Calu3 (cell line): ENCODE measurements at regions not wholly inside any gene's neighbourhood (a gene's known extent, or its start where the extent isn't known, plus 50 kb on each side); places are given as distances from the start of the nearest gene placed in this dataset.

Experiments used
- BruUV-seq: library from RNA; stranded (reverse); fragments of 400-500 nt; replicated peaks from 2 replicates; lab custom pipeline; 2021; lab: Mats Ljungman, UMichigan
- CTCF ChIA-PET: fragments of 300-600 bp; sonication (Branson Sonifier 250); formaldehyde crosslinking; loops from one replicate; lab custom pipeline; 2022; ENCODE audit warnings: antibody characterized with exemption; lab: Charles Lee
- DNase-seq: peaks from one replicate; pipeline ENCODE4 v3.0.0; 2022
- H3K27ac Mint-ChIP-seq: one replicate; pipeline ENCODE4 v1.8.0; 2022; ENCODE audit warnings: mixed read lengths; ENCODE audit not compliant: unreplicated experiment
- H3K27me3 Mint-ChIP-seq: one replicate; pipeline ENCODE4 v1.8.0; 2022; ENCODE audit warnings: mixed read lengths; ENCODE audit not compliant: unreplicated experiment
- H3K36me3 Mint-ChIP-seq: one replicate; pipeline ENCODE4 v1.8.0; 2022; ENCODE audit warnings: mild to moderate bottlenecking, moderate library complexity, mixed read lengths; ENCODE audit not compliant: insufficient read depth, unreplicated experiment
- H3K4me1 Mint-ChIP-seq: one replicate; pipeline ENCODE4 v1.8.0; 2022; ENCODE audit warnings: mild to moderate bottlenecking, low read depth, mixed read lengths; ENCODE audit not compliant: unreplicated experiment
- H3K4me3 Mint-ChIP-seq: one replicate; pipeline ENCODE4 v1.8.0; 2022; ENCODE audit warnings: mild to moderate bottlenecking, low read depth, moderate library complexity, mixed read lengths; ENCODE audit not compliant: unreplicated experiment
- H3K9me3 Mint-ChIP-seq: one replicate; pipeline ENCODE4 v1.8.0; 2022; ENCODE audit warnings: low read depth, mixed read lengths; ENCODE audit not compliant: unreplicated experiment
- CTCF ChIP-seq: fragments of 200-600 bp; IDR thresholded peaks from one replicate; pipeline ENCODE4 v1.8.0; 2022; ENCODE audit warnings: antibody characterized with exemption; ENCODE audit not compliant: unreplicated experiment
- intact Hi-C: fragments of 100-400 bp; cut with micrococcal nuclease; formaldehyde crosslinking; loops from one replicate; pipeline ENCODE4 v1.10.0; 2022; ENCODE audit not compliant: unreplicated experiment

DNA sequence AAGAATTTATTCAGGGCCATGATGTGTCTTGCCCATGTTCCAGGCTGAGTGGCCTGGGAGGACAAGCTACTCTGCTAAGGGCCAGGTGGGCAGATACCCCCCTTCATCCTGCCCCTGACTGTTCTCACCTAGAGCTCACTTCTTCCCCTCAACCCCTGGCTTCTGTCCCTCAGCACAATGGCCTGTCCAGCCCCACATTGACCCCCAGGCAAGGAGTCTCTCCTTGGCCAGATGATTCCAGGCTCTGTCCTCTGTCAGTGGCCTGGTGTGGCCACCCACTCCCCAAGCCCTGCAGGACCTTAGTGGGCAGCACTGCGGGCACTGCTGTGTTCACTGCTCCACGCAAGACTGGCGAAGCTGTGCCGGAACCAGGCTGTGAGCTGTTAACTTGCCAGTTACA is 460.0 kb downstream of the MATN1 start:
- DNase-seq: no peak
- no peaks in the 10 kb centered on the region for H3K9me3 Mint-ChIP-seq
- no peaks in the 10 kb centered on the region for H3K36me3 Mint-ChIP-seq
- no peak overlapping the region for H3K4me3 Mint-ChIP-seq
- no peaks in the 10 kb centered on the region for H3K4me1 Mint-ChIP-seq
- H3K27ac Mint-ChIP-seq: no peak overlapping the region
- peaks cover 93% of the 10 kb centered on the region for H3K27me3 Mint-ChIP-seq
- intact Hi-C loops: no loop called here
- no TSS peak for BruUV-seq
- no peak for TF ChIP-seq CTCF
- CTCF ChIA-PET: no interaction called here

DNA sequence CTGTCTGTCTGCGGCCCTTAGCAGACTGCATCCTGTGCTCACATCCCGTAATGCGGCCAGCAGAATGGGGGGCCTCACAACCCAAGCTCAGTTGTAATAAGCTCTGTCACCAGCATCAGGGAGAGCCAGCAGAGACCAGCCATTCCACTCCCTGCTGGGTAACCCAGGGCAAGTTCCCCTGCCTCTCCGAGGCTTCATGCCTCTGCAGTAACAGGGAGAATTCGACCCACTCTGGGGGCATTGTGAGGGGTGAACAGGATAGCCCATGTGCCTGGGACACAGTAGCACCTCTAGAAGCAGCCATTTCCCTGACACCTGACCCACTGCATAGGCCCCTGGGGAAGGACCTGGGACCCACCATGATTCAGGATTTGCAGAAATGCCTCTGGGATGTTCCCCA is 461.2 kb downstream of the MATN1 start:
- Mint-ChIP-seq H3K27me3 (peaks cover 89% of the 10 kb centered on the region), H3K27ac (no peak overlapping the region), H3K4me1 (no peaks in the 10 kb centered on the region), H3K36me3 (no peaks in the 10 kb centered on the region), H3K4me3 (no peak overlapping the region), H3K9me3 (no peaks in the 10 kb centered on the region)
- no peak for DNase-seq
- CTCF ChIA-PET: no interaction called here
- BruUV-seq: no TSS peak
- intact Hi-C loops: no loop called here
- no peak for TF ChIP-seq CTCF

- Mint-ChIP-seq H3K4me3 (no peak overlapping the region), H3K9me3 (no peaks in the 10 kb centered on the region)
- CTCF ChIA-PET: no interaction called here
Measured at GRCh38 chr1:30260318-30260717, 463.1 kb downstream of the MATN1 start.

DNA sequence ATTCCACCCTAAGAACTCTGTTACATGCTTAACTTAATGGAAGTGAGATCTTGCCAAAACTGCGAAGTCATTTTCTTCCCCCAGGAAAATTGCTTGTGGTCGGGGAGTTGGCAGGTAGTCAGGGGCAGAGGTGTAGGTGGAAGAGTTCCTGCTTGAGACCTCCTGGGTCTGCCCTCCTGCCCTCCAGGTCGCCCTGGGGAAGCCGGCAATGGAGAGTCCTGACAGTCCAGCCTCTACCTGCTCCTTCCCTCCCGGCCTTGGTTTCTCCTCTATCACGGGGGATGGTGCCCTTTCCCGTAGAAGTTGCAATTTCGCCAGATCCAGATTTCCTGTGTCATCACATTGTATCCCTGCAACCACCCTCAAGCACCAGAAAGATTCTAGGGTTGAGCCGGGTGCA is 463.8 kb downstream of the MATN1 start:
- H3K4me1 Mint-ChIP-seq: no peaks in the 10 kb centered on the region
- no peaks in the 10 kb centered on the region for H3K36me3 Mint-ChIP-seq
- H3K9me3 Mint-ChIP-seq: no peaks in the 10 kb centered on the region
- DNase-seq: no peak
- H3K27me3 Mint-ChIP-seq: peaks cover 89% of the 10 kb centered on the region
- CTCF ChIA-PET: no interaction called here
- no peak overlapping the region for H3K27ac Mint-ChIP-seq
- H3K4me3 Mint-ChIP-seq: no peak overlapping the region
- intact Hi-C loops: no loop called here
- no TSS peak for BruUV-seq
- TF ChIP-seq CTCF: no peak

More at GRCh38 chr1:30260318-30260717, 463.1 kb downstream of the MATN1 start:
- Mint-ChIP-seq H3K27ac (no peak overlapping the region), H3K4me1 (no peaks in the 10 kb centered on the region), H3K27me3 (peaks cover 85% of the 10 kb centered on the region), H3K36me3 (no peaks in the 10 kb centered on the region)
- intact Hi-C loops: no loop called here
- TF ChIP-seq CTCF: no peak
- BruUV-seq: no TSS peak
- no peak for DNase-seq
